ENCODE measurements at regions not wholly inside any gene's neighbourhood (a gene's known extent, or its start where the extent isn't known, plus 50 kb on each side); places are given as distances from the start of the nearest gene placed in this dataset.

DNA sequence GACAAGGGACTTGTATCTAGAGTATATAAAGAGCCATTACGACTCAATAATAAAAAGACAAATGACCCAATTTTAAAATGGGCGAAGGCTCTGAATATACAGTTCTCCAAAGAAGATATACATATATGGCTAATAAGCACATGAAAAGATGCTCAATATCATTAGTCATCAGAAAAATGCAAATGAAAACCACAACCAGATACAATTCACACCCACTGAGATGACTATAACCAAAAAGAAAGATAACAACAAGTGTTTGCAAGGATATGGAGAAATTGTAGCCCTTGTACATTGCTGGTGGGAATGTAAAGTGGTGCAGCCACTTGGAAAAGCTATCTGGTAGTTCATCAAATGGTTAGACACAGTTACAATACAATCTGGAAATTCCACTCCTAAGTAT lies 96.3 kb downstream of the TRIM29 start:
- intact Hi-C loops (cut with micrococcal nuclease; ENCODE audit: unreplicated experiment) (no loop called here), in situ Hi-C loops (cut with MboI) (no loop called here)
- POLR2A ChIA-PET = no interaction called here
- Histone ChIP-seq H3K4me1 (ENCODE audit: control insufficient read depth, insufficient read depth, low read length) (no peaks in the 10 kb centered on the region), H2AFZ (ENCODE audit: control insufficient read depth, low read depth, low read length) (no peak overlapping the region), H3K79me2 (ENCODE audit: control insufficient read depth, insufficient read depth, low read length) (no peaks in the 10 kb centered on the region), H3K4me2 (ENCODE audit: control insufficient read depth, insufficient read depth) (no peak overlapping the region), H3K27me3 (replicated peaks in 1 of 2; ENCODE audit: control insufficient read depth in 2 of 2, insufficient read depth in 2 of 2, low read length in 1 of 2) (peaks cover 2% of the 10 kb centered on the region in 2 experiments; a peak in 2 of 4 replicates), H3K4me3 (no peak overlapping the region), H3K9me3 (replicated peaks; ENCODE audit: control insufficient read depth, insufficient read depth, low read length) (no peaks in the 10 kb centered on the region; the same call in 2 of the 3 replicates), H4K20me1 (ENCODE audit: control insufficient read depth, insufficient read depth) (no peaks in the 10 kb centered on the region), H3K36me3 (ENCODE audit: control insufficient read depth in 2 of 2, insufficient read depth in 2 of 2, low read length in 1 of 2) (no peaks in the 10 kb centered on the region), H3K9ac (ENCODE audit: control insufficient read depth, insufficient read depth, low read length) (no peak overlapping the region), H3K27ac (ENCODE audit: control insufficient read depth, insufficient read depth) (no peak overlapping the region)
- TF ChIP-seq SRF (IDR thresholded peaks at IDR 0.05; ENCODE audit: low read depth in 2 of 2, low read length in 2 of 2) (no peak), TCF12 (IDR thresholded peaks at IDR 0.05; ENCODE audit: low read depth, low read length) (no peak), RELA (IDR thresholded peaks at IDR 0.05; ENCODE audit: borderline replicate concordance, partially characterized antibody) (no peak), POLR2A (IDR thresholded peaks at IDR 0.05; ENCODE audit: low read depth, low read length) (no peak), ESRRA (IDR thresholded peaks at IDR 0.05; ENCODE audit: low read length) (no peak), CBX5 (IDR thresholded peaks at IDR 0.05; ENCODE audit: low read depth) (no peak), RUNX3 (IDR thresholded peaks at IDR 0.05; ENCODE audit: low read length) (no peak), GATAD2B (conservative IDR thresholded peaks at IDR 0.05; ENCODE audit: low read depth) (no peak), EP300 (IDR thresholded peaks at IDR 0.05; ENCODE audit: borderline replicate concordance in 1 of 2, control insufficient read depth in 1 of 2, low read depth in 2 of 2, low read length in 2 of 2) (no peak), SMARCA5 (IDR thresholded peaks at IDR 0.05) (no peak), RAD51 (IDR thresholded peaks at IDR 0.05) (no peak), MEF2B (IDR thresholded peaks at IDR 0.05; ENCODE audit: partially characterized antibody, poor library complexity, severe bottlenecking) (no peak)
- TF ChIP-seq, protein P1, sequence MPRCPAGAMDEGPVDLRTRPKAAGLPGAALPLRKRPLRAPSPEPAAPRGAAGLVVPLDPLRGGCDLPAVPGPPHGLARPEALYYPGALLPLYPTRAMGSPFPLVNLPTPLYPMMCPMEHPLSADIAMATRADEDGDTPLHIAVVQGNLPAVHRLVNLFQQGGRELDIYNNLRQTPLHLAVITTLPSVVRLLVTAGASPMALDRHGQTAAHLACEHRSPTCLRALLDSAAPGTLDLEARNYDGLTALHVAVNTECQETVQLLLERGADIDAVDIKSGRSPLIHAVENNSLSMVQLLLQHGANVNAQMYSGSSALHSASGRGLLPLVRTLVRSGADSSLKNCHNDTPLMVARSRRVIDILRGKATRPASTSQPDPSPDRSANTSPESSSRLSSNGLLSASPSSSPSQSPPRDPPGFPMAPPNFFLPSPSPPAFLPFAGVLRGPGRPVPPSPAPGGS (IDR thresholded peaks at IDR 0.05; ENCODE audit: borderline replicate concordance, insufficient read depth, low read depth, low read length, poor library complexity, severe bottlenecking) = no peak
- TF ChIP-seq, protein P2, sequence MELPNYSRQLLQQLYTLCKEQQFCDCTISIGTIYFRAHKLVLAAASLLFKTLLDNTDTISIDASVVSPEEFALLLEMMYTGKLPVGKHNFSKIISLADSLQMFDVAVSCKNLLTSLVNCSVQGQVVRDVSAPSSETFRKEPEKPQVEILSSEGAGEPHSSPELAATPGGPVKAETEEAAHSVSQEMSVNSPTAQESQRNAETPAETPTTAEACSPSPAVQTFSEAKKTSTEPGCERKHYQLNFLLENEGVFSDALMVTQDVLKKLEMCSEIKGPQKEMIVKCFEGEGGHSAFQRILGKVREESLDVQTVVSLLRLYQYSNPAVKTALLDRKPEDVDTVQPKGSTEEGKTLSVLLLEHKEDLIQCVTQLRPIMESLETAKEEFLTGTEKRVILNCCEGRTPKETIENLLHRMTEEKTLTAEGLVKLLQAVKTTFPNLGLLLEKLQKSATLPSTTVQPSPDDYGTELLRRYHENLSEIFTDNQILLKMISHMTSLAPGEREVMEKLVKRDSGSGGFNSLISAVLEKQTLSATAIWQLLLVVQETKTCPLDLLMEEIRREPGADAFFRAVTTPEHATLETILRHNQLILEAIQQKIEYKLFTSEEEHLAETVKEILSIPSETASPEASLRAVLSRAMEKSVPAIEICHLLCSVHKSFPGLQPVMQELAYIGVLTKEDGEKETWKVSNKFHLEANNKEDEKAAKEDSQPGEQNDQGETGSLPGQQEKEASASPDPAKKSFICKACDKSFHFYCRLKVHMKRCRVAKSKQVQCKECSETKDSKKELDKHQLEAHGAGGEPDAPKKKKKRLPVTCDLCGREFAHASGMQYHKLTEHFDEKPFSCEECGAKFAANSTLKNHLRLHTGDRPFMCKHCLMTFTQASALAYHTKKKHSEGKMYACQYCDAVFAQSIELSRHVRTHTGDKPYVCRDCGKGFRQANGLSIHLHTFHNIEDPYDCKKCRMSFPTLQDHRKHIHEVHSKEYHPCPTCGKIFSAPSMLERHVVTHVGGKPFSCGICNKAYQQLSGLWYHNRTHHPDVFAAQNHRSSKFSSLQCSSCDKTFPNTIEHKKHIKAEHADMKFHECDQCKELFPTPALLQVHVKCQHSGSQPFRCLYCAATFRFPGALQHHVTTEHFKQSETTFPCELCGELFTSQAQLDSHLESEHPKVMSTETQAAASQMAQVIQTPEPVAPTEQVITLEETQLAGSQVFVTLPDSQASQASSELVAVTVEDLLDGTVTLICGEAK (IDR thresholded peaks at IDR 0.05; ENCODE audit: borderline replicate concordance) = no peak
- TF ChIP-seq, protein P3, sequence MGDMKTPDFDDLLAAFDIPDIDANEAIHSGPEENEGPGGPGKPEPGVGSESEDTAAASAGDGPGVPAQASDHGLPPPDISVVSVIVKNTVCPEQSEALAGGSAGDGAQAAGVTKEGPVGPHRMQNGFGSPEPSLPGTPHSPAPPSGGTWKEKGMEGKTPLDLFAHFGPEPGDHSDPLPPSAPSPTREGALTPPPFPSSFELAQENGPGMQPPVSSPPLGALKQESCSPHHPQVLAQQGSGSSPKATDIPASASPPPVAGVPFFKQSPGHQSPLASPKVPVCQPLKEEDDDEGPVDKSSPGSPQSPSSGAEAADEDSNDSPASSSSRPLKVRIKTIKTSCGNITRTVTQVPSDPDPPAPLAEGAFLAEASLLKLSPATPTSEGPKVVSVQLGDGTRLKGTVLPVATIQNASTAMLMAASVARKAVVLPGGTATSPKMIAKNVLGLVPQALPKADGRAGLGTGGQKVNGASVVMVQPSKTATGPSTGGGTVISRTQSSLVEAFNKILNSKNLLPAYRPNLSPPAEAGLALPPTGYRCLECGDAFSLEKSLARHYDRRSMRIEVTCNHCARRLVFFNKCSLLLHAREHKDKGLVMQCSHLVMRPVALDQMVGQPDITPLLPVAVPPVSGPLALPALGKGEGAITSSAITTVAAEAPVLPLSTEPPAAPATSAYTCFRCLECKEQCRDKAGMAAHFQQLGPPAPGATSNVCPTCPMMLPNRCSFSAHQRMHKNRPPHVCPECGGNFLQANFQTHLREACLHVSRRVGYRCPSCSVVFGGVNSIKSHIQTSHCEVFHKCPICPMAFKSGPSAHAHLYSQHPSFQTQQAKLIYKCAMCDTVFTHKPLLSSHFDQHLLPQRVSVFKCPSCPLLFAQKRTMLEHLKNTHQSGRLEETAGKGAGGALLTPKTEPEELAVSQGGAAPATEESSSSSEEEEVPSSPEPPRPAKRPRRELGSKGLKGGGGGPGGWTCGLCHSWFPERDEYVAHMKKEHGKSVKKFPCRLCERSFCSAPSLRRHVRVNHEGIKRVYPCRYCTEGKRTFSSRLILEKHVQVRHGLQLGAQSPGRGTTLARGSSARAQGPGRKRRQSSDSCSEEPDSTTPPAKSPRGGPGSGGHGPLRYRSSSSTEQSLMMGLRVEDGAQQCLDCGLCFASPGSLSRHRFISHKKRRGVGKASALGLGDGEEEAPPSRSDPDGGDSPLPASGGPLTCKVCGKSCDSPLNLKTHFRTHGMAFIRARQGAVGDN (IDR thresholded peaks at IDR 0.05) = no peak
- RAD21 ChIA-PET (ENCODE audit: unreplicated experiment) = no interaction called here
- no peak for FAIRE-seq
- ATAC-seq = no peak
- WGBS (ENCODE audit: insufficient coverage, insufficient replicate concordance, low lambda C conversion rate, missing lambda C conversion rate) = 24% methylated on average over 2 of the region's 2 CpGs
- no peak for DNase-seq (ENCODE audit: low read depth, low spot score)
- CTCF ChIA-PET = no interaction called here
- BruUV-seq (replicated peaks) = no TSS peak
- SMC1A ChIA-PET (ENCODE audit: uncharacterized antibody, unreplicated experiment) = no interaction called here
